ENCODE measurements at regions not wholly inside any gene's neighbourhood (a gene's known extent, or its start where the extent isn't known, plus 50 kb on each side); places are given as distances from the start of the nearest gene placed in this dataset.

GRCh38 chr5:3041001-3041400, 289.5 kb upstream of the IRX2 start:
- no peak for TF ChIP-seq CTCF (IDR thresholded peaks at IDR 0.05 in 4 of 5, conservative IDR thresholded peaks at IDR 0.05 in 1 of 5)
- TF ChIP-seq POLR2A (IDR thresholded peaks at IDR 0.05): no peak
